NCI-H1417 (cell line): ENCODE measurements at regions not wholly inside any gene's neighbourhood (a gene's known extent, or its start where the extent isn't known, plus 50 kb on each side); places are given as distances from the start of the nearest gene placed in this dataset.
"Not testable (repeated sequence)": the region's sequence is repeated elsewhere in the genome, so short reads cannot be mapped to it uniquely, and the experiment has no call there.

Source experiments
- DNase-seq, 3 experiments: peaks; one replicate each; lab custom pipeline; 2025; lab: John Stamatoyannopoulos, UW

DNA sequence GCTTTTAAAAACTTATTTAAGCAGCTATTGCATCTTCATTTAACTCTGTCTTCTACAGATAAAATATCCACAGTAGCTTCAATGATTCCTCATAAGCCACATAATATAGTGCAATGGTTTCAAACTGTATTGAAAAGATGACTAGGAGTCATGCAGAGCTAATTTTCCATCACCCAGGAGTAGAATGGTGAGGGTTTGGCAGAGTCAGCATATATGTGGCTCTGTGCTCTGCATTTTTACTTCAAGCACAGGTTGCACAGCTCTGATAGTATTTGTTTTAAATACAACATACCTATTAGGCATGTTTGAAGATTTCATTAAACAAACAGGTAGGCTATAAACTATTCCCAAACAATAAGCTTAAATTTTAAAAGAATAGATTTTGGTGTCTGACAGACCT, 731.9 kb upstream of the VRK2 start:
- peak in 2 of 3 experiments; percentile 10 to 66 for DNase-seq

DNA sequence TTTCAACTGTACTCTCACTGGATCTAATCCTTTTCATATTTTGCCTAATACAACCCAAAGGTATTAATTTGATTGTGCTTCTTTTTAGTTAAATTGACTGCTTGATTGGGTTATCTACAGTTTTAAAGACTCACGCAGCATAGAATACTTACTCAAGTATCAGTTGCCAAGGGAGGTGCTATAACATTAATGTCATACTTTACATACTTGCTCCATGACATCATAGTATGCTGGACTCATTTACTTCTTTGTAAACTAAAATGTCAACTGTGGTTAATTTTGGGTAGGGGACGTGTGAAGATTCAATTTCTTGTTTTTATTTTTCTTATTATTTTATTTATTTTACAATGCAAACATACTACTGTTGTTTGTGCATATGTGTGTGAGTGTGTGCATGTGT, 716.2 kb upstream of the VRK2 start:
- DNase-seq = no peak

DNA sequence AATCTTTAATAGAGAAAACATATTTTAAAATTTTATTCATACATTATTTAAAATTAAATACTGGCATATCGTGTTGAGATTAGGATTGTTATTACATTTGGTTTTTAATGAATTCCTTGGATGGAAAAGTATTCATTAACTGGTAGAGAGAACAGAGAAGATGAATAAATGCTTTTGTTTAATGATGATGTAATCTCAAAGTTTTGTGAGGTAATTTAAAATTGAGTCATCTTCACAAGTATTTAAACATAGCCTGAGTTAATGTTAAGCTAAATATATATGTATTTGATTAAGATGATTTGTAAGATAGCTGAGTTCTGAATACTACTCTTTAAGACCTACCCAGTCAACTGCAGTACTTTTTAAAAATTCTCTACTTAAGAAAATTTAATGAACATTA, 713.4 kb upstream of the VRK2 start:
- DNase-seq = no peak

DNA sequence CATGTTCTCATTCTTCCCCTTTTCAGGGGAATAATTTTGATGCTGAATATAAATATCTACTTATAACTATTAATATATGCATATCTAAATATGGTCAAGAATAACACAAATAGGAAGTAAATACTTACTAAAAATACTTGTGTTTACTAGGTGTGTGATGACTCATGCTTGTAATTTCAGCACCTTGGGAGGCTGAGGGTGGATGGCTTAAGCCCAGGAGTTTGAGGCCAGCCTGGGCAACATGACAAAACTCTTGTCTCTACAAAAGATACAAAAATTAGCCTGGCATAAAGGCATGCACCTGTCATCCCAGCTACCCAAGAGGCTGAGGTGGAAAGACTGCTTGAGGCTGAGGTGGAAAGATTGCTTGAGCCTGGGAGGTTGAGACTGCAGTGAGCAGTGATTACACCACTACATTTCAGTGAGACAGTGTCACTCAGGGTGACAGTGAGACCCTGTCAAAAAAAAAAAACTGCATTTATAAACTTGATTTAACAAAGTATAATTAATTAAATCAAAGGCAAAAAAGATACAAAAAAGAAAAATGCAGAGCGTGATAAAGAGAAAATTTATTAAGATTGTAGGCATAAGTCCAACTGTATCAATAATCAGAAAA, 703.1 kb upstream of the VRK2 start:
- peak in 1 of 3 experiments; percentile 8 for DNase-seq

DNA sequence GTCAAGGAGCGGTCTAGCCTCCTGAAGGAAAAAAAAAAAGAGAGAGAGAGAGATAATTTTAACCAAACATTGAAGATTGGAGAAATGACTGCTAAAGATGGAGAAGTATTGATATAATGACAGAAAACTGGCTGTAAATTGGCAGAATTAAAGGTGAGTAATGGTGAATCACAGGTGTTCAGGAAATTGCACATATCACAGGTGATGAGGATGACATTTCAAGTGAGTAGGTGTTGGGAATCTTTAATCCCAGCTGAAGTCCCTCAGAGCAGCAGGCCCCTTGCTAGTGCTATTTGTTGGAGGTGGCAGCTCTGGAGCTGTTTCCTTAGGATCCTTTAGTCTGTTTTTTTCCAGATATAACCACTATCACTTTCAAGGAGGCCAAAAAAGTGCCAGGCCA, 678.4 kb upstream of the VRK2 start:
- DNase-seq = no peak

- DNase-seq = no peak
Measured at GRCh38 chr2:57370882-57371585, 675.6 kb upstream of the VRK2 start.

DNA sequence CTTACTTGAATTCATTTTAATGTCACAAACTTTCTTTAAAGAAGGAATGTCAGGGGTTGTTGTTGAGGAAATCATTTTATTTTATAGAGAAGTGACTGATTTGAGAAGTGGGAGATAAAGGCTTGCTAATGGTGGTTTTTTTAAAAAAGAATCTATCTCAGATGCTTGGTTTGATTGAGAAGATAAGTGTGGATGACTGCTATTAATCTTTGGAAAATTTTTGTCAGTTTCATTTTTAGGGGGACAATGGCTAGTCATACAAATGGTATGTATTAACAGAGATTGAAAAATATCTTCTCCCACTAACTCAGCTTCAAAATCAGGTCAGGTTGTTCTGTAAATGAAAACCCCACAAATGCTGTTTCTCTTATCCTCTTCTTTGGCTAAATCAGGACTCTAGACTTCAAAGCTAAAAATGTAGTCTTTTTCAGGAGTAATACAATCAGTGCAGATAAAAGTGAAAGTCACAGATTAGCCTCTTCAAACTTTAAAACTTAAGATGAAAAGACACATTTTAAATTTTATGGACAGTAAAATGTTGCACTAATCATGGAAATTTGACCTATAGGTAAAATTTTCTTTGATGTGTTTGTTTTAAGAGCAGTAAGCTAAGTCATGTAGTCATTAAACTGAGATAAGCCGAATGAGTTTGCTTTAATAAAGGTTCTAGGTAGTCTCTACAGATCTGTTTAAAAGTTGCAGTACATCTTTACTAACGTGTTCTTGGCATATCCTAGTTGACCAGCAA, 674.2 kb upstream of the VRK2 start:
- DNase-seq = no peak

- DNase-seq = no peak
Measured at GRCh38 chr2:57373530-57373929, 673.1 kb upstream of the VRK2 start.

DNA sequence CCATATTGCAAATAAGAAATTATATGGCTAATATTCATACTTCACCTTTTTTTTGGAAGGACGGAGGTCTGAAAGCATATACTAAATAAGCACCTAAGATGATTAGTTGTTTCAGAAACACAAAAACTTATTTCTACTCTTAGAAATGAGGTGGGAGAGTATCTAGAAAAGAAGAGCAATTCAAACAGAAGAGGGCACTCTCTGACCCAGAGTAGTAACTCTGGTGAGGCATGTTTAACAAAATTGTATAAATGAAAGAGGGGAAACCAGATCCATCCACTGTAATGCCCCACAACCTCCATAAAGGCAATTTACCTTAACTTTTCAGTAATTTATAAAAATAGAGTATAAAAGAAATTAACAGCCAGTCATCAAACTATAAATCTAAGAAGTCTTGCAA, 669.6 kb upstream of the VRK2 start:
- peak in 2 of 3 experiments; percentile 3 to 38 for DNase-seq

DNA sequence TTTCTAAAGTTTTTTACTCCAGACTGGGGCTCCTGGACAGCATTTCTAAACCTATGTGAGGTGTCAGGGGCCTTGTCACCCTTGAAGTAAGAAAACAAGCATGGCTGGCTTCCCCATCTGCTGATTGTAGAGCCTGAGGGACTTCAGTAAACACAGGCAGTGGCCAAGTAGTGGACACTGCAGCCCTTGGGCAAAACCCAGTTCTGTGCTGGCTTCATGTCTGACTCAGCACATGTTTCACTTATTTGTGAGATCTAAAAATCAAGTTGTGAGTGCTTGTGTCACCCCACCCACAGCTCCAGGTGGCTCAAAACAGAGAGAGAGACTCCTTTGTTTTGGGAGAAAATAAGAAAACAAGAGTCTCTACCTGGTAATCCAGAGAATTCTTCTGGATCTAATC, 660.3 kb upstream of the VRK2 start:
- DNase-seq = no peak

- DNase-seq = no peak
Measured at GRCh38 chr2:57396355-57397098, 650.1 kb upstream of the VRK2 start.

DNA sequence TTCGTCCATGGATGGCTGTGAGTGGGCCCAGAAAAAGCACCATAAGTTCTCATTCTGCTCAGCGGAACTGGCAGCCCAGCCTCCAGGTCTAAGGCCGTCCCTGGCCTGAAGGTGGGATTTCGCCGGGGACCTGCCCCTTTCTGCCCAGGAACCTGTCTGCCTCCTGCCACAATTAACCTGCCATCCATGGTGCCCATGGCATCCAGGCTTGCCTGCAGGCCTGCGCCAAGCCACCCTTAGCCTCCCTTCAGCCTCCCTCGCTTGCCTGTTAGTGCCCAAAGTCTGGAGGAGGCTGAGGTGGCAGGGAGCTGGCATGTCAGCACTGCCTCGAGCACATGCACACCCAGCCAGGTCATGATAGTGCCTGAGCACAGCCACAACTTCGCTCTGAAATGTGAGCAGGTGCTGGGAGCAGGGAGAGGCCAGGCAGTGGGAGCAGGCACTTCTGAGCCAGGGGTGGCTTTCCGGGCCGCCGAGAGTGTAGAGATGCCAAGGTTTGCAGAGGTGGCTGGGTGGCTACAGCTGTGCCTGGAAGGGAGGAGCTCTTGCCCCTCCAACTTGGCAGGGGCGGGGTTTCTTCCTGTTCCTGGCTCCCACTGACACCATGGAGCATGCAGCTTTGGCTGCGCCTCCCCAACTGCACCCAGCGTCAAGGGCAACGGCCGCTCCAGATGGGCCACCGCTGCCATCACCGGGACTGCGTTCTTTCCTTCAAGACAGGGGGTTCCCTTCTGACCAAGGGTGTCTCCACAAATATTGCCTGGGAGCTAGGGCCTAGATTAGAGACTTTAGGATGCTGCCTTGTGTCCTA, 648.9 kb upstream of the VRK2 start:
- no peak for DNase-seq

DNA sequence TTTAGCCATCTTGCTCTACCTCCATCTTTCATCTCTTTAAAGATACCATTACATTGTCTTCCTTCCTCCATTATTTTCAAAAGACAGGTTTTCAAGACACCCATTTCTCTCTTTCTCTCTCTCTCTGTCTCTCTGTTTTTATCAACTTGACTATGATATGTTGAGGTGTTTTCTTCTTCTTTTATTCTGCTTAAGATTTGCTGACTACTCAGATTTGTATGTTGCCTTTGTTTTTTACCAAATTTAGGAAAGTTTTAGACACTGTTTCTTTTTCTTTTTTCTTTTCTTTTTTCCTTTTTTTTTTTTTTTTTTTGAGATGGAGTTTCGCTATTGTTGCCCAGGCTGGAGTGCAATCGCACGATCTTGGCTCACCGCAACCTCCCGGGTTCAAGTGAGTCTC, 647.5 kb upstream of the VRK2 start:
- DNase-seq = no peak

DNA sequence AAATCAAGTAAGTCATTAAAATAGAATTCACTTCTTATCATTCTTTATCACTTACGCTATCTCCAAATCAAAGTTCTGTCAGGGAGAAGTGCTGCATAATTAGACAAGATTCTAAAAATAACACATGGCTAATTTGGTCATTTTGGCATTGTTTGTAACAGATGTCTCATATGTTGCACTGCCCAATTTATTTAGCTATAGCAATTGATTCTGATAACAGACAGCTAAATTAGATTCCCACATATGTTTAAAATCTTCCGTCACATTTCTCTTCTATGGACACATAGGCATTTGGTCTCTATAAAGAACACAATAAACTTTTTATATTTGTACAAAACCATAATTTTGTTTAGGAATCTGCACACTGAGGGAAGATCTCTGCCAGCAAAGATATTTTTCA, 644.5 kb upstream of the VRK2 start:
- DNase-seq = peak in 1 of 3 experiments; percentile 35

- DNase-seq = no peak
Measured at GRCh38 chr2:57402755-57403154, 643.9 kb upstream of the VRK2 start.

DNA sequence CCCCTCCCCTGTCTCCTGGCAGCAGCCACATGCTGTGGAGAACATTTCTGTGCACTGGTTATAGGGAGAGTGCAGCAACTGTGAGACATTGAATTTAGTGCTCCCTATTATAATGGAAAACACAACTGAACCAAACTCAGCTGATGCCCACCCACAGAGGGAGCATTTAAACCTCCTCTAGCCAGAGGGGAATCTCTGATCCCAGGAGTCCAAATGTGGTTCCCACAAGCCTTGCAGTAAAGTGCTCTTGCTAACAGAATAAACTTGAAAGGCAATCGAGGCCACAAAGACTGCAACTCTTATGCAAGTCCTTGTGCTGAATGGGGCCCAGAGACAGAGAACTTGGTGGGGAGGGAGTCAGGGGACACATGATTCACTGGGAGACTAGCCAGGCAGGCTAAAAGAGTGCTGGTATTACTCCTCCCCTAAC, 638.8 kb upstream of the VRK2 start:
- no peak for DNase-seq

- DNase-seq = no peak
Measured at GRCh38 chr2:57408587-57408986, 638.0 kb upstream of the VRK2 start.

- no peak for DNase-seq
Measured at GRCh38 chr2:57417007-57417406, 629.6 kb upstream of the VRK2 start.

- not testable (repeated sequence) for DNase-seq
Measured at GRCh38 chr2:57418859-57419346, 627.7 kb upstream of the VRK2 start.

DNA sequence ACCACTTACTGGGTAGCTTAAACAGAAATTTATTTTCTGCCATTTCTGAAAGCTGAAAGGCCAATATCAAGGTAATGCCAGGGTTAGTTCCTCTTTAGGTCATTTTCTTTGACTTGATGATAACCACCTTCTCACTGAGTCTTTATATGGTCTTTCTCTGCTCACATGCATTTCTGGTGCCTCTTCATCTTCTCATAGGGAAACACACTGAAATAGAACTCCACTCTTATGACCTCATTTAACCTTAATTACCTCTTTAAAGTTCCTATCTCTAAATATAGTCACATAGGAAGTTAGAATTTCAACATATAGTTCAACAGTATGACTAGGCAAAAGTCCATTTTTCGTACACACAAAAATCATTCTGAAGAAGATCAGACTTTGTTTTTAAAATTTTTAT, 616.8 kb upstream of the VRK2 start:
- DNase-seq = no peak

DNA sequence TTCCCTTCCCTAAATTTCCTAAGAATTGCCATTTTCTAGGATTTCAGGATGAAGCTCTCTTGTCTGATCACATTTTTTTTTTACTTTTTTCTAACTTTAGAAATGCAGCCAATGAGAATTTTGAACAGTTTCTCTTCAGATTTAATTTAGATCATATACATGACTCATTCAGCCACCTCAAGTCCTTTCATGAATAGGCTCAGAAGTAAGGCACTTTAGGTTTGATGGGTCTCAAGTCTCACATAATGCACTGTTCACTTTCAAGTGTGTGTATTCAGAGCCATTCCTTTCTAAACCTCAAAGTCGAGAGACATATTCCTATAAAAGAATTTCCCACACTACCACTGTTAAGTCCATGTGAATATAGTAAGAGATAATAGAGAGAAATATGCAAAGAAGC, 614.1 kb upstream of the VRK2 start:
- DNase-seq = peak in 1 of 3 experiments; percentile 84
